PC-3 (cell line): ENCODE measurements at regions not wholly inside any gene's neighbourhood (a gene's known extent, or its start where the extent isn't known, plus 50 kb on each side); places are given as distances from the start of the nearest gene placed in this dataset.

Experiments
- ATAC-seq: fragments of 200-7000 bp; cut with Tn5 transposase; 2 replicates; pipeline ENCODE4 v1.9.1; 2020; ENCODE audit warnings: mild to moderate bottlenecking, moderate library complexity
- BruUV-seq: library from RNA; stranded (reverse); fragments of 400-500 nt; replicated peaks from 2 replicates; lab custom pipeline; 2021; lab: Mats Ljungman, UMichigan
- CTCF ChIA-PET: fragments of 300-600 bp; sonication (Branson Sonifier 250); formaldehyde crosslinking; loops from one replicate; lab custom pipeline; 2022; ENCODE audit warnings: antibody characterized with exemption; lab: Charles Lee
- POLR2A ChIA-PET: fragments of 300-600 bp; sonication (Branson Sonifier 250); formaldehyde crosslinking; loops from one replicate; lab custom pipeline; 2022; ENCODE audit warnings: antibody characterized with exemption; ENCODE audit not compliant: unreplicated experiment; lab: Charles Lee
- DNase-seq: peaks from one replicate; pipeline ENCODE4 v3.0.0-alpha.2; 2015
- H2AFZ ChIP-seq: fragments of 300-600 bp; sonication (generic); 2 replicates; pipeline ENCODE4 v1.6.0; 2016; ENCODE audit warnings: antibody characterized with exemption, low read length
- H3F3A ChIP-seq: fragments of 300-600 bp; sonication (generic); one replicate; pipeline ENCODE4 v1.6.0; 2017; ENCODE audit warnings: antibody characterized with exemption, low read length, control low read depth, mild to moderate bottlenecking; ENCODE audit not compliant: unreplicated experiment
- H3K27ac ChIP-seq: fragments of 300-600 bp; sonication (generic); 2 replicates; pipeline ENCODE4 v1.5.1; 2016; ENCODE audit warnings: mild to moderate bottlenecking, low read length
- H3K27me3 ChIP-seq: fragments of 300-600 bp; sonication (generic); 2 replicates; pipeline ENCODE4 v1.6.1; 2016; ENCODE audit warnings: low read length, mixed read lengths
- H3K36me3 ChIP-seq: fragments of 300-600 bp; sonication (generic); 2 replicates; pipeline ENCODE4 v1.6.1; 2016; ENCODE audit warnings: low read depth, mixed run types, low read length, mixed read lengths
- H3K4me1 ChIP-seq: fragments of 300-600 bp; sonication (generic); 2 replicates; pipeline ENCODE4 v1.5.1; 2016; ENCODE audit warnings: low read length; ENCODE audit not compliant: insufficient read depth
- H3K4me2 ChIP-seq: fragments of 300-600 bp; sonication (generic); 2 replicates; pipeline ENCODE4 v1.6.0; 2016; ENCODE audit warnings: low read length
- H3K4me3 ChIP-seq: fragments of 300-600 bp; sonication (generic); 2 replicates; pipeline ENCODE4 v1.5.1; 2016; ENCODE audit warnings: mild to moderate bottlenecking, low read length, mixed read lengths
- H3K79me2 ChIP-seq: fragments of 300-600 bp; sonication (generic); 2 replicates; pipeline ENCODE4 v1.6.1; 2017; ENCODE audit warnings: low read length, mixed read lengths
- H3K9ac ChIP-seq: fragments of 300-600 bp; sonication (generic); 2 replicates; pipeline ENCODE4 v1.6.0; 2016; ENCODE audit warnings: mild to moderate bottlenecking, low read length
- H3K9me2 ChIP-seq: fragments of 300-600 bp; sonication (generic); replicated peaks from 2 replicates; pipeline ENCODE4 v1.6.1; 2016; ENCODE audit warnings: mixed run types, low read length, mixed read lengths
- H3K9me3 ChIP-seq: fragments of 300-600 bp; sonication (generic); 2 replicates; pipeline ENCODE4 v1.6.1; 2016; ENCODE audit warnings: low read length, mixed read lengths
- H4K20me1 ChIP-seq: fragments of 300-600 bp; sonication (generic); 2 replicates; pipeline ENCODE4 v1.6.1; 2016; ENCODE audit warnings: low read length, mixed read lengths
- EZH2 ChIP-seq: fragments of 300-600 bp; sonication (generic); IDR thresholded peaks from one replicate; pipeline ENCODE4 v1.6.1; 2017; ENCODE audit warnings: antibody characterized with exemption, mild to moderate bottlenecking, low read length; ENCODE audit not compliant: unreplicated experiment
- EZH2phosphoT487 ChIP-seq: fragments of 300-600 bp; sonication (generic); IDR thresholded peaks from 2 replicates; pipeline ENCODE4 v1.6.1; 2018; ENCODE audit warnings: mild to moderate bottlenecking, antibody characterized with exemption, low read length, borderline replicate concordance
- intact Hi-C: fragments of 100-400 bp; cut with micrococcal nuclease; formaldehyde crosslinking; loops from 2 replicates; pipeline ENCODE4 v1.9.0; 2023
- TF ChIP-seq, protein P1 (sequence below): fragments of 300-600 bp; sonication (generic); conservative IDR thresholded peaks from 2 replicates; pipeline ENCODE4 v1.5.1; 2017; ENCODE audit warnings: antibody characterized with exemption, low read depth, mild to moderate bottlenecking, low read length

DNA sequence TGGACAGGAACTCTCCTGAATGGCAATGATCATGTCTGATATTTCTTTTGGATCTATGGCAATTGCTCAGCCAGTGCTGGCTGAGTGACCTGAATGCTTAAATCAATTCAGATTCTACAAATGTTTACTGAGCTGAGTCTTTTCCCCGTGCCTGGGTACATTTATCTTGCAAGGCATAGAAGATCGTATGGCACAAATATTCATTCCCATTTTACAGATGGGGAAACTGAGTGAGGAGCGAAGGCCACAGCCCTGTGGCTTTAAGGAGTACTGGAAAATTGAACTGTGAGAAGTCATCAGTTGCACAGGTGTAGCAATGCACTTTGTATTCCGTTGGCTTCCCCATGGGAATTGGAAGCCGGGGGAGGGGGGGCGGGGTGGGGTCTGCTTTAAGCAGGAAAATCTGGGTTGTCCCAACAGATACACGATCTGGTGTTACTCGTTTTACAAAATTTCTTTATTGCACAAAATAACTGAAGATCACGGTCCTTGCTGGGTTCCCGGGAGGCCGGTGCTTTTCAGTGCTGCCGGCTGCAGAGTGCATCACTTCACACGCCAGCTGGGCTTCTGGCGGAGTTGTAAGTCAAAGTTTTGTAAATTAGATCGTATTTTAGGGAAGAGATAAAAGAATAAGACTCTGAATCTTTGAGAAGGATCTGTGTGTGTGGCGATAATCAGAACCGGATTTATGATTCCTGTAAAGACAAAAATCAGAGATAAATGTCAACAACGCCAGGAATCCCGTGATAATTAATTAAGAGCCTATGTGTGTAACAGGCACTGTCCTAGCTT, 75.0 kb upstream of the MAP1LC3B2 start:
- Histone ChIP-seq H3K36me3 (no peaks in the 10 kb centered on the region), H3K9me2 (no peaks in the 10 kb centered on the region), H3K4me3 (no peak overlapping the region), H3K27me3 (no peaks in the 10 kb centered on the region), H2AFZ (no peak overlapping the region), H4K20me1 (no peaks in the 10 kb centered on the region), H3K79me2 (no peaks in the 10 kb centered on the region), H3K9me3 (no peaks in the 10 kb centered on the region), H3K4me1 (no peaks in the 10 kb centered on the region), H3K4me2 (no peak overlapping the region), H3K9ac (no peak overlapping the region), H3K27ac (no peak overlapping the region), H3F3A (no peaks in the 10 kb centered on the region)
- intact Hi-C loops = no loop called here
- BruUV-seq = no TSS peak
- no peak for TF ChIP-seq EZH2
- TF ChIP-seq, protein P1, sequence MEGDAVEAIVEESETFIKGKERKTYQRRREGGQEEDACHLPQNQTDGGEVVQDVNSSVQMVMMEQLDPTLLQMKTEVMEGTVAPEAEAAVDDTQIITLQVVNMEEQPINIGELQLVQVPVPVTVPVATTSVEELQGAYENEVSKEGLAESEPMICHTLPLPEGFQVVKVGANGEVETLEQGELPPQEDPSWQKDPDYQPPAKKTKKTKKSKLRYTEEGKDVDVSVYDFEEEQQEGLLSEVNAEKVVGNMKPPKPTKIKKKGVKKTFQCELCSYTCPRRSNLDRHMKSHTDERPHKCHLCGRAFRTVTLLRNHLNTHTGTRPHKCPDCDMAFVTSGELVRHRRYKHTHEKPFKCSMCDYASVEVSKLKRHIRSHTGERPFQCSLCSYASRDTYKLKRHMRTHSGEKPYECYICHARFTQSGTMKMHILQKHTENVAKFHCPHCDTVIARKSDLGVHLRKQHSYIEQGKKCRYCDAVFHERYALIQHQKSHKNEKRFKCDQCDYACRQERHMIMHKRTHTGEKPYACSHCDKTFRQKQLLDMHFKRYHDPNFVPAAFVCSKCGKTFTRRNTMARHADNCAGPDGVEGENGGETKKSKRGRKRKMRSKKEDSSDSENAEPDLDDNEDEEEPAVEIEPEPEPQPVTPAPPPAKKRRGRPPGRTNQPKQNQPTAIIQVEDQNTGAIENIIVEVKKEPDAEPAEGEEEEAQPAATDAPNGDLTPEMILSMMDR = no peak
- no peak for TF ChIP-seq EZH2phosphoT487
- ChIA-PET POLR2A (no interaction called here), CTCF (no interaction called here)
- DNase-seq (no peak), ATAC-seq (no peak)

DNA sequence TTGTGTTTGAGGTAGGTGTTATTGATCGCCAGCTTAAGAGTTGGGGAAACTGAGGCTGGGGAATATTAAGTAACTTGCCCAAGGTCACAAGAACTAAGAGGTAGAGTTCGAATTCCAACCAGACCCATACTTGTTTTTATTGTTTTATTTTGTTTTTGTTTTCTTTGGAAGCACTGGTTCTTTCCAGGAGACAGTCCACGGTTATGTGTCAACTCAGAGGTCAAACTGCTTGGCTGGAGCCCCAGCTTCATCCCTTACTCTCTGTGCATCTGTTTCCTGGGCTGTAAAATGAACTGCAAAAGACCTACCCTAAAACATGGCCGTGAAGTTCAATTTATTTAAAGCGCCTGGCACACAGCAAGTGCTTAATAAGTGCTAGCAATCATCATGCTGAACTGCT, 74.4 kb upstream of the MAP1LC3B2 start:
- DNase-seq = no peak
- H3F3A ChIP-seq = no peaks in the 10 kb centered on the region
- H3K27me3 ChIP-seq = no peaks in the 10 kb centered on the region
- no peak overlapping the region for H3K4me3 ChIP-seq
- ATAC-seq = no peak
- BruUV-seq = no TSS peak
- H3K4me2 ChIP-seq = no peak overlapping the region
- peaks cover under 1% of the 10 kb centered on the region; the same call in 1 of the 2 replicates for H3K4me1 ChIP-seq
- no peak overlapping the region for H3K9ac ChIP-seq
- TF ChIP-seq EZH2phosphoT487 (no peak), EZH2 (no peak)
- TF ChIP-seq, protein P1 = no peak
- H2AFZ ChIP-seq = no peak overlapping the region
- H3K36me3 ChIP-seq = no peaks in the 10 kb centered on the region
- ChIA-PET CTCF (no interaction called here), POLR2A (no interaction called here)
- H3K79me2 ChIP-seq = no peaks in the 10 kb centered on the region
- no peaks in the 10 kb centered on the region for H3K9me2 ChIP-seq
- H4K20me1 ChIP-seq = no peaks in the 10 kb centered on the region
- H3K9me3 ChIP-seq = no peaks in the 10 kb centered on the region
- H3K27ac ChIP-seq = no peak overlapping the region
- intact Hi-C loops = no loop called here

DNA sequence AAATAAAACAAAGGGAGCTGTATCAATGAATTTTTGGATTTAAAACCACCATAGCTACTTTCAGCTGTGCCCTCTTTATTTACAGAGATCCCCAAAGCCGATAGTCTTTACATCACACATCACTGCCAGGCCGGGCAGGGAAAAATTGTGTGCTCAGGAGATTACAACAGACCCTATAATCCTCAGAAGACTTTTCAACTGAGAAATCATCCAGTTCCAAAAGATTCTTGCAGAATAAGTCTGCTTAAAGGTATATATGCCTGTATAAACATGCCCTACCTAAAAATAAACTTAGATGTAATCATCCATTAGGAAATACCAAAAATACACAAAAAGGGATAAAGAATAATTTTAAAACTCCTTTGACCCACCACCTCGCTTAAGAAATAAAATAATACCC, 70.1 kb upstream of the MAP1LC3B2 start:
- no peak for TF ChIP-seq EZH2phosphoT487
- TF ChIP-seq, protein P1 = no peak
- TF ChIP-seq EZH2 = no peak
- no peak overlapping the region for H2AFZ ChIP-seq
- H3K9me3 ChIP-seq = no peaks in the 10 kb centered on the region
- no peak overlapping the region for H3K27ac ChIP-seq
- H3K4me3 ChIP-seq = no peak overlapping the region
- ATAC-seq (no peak), DNase-seq (no peak)
- ChIA-PET CTCF (no interaction called here), POLR2A (no interaction called here)
- H3K79me2 ChIP-seq = no peaks in the 10 kb centered on the region
- no peak overlapping the region for H3K4me2 ChIP-seq
- no peaks in the 10 kb centered on the region for H3K36me3 ChIP-seq
- no peaks in the 10 kb centered on the region for H3F3A ChIP-seq
- H3K9ac ChIP-seq = no peak overlapping the region
- intact Hi-C loops = no loop called here
- no peaks in the 10 kb centered on the region for H3K27me3 ChIP-seq
- BruUV-seq = no TSS peak
- H3K9me2 ChIP-seq = no peaks in the 10 kb centered on the region
- H4K20me1 ChIP-seq = no peaks in the 10 kb centered on the region
- H3K4me1 ChIP-seq = peaks cover 40% of the 10 kb centered on the region
